NCI-H1105 (cell line): ENCODE measurements at regions not wholly inside any gene's neighbourhood (a gene's known extent, or its start where the extent isn't known, plus 50 kb on each side); places are given as distances from the start of the nearest gene placed in this dataset.
A peak's percentile ranks its signal among the peaks of the same experiment; 100 is the strongest.
"Not testable (repeated sequence)": the region's sequence is repeated elsewhere in the genome, so short reads cannot be mapped to it uniquely, and the experiment has no call there.

Experiments used
- DNase-seq: peaks from one replicate; lab custom pipeline; 2025; lab: John Stamatoyannopoulos, UW

DNA sequence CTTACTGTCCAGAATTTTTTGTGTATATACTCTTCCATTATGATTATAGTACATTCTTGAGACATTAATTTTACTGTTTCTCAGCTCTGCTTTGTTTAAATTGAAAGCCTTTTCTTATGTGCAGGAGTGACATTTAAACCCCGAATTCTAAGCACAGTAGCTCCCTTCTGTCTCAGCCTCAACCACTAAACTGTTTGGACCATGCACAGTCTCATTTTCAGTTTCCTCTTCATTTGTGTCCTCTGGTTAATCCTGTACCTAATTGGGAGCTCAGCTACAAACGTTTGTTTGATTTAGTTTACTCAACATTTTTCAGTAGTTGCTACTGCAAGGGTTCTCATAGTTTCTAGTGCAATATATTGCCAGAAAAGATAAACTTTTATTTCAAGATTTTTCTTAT, 206.3 kb downstream of the SLITRK5 start:
- no peak for DNase-seq

DNA sequence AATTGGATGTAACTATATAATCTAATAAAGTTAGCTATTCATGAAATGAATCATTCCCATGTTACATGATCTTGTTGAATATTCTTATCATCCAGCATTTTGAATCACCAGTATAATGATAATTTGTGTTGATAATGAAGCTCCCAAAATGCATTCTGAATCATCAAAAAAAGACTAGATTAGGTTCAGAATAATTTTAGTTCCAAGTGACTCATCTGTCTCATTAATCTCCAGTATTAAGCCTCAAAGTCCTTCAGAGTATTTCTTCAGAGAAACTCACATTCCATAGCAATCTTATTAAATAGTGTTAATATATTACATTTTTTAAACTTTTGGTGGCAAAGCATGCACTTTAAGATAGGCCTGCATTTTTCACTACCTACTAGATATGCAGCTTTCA, 207.5 kb downstream of the SLITRK5 start:
- no peak for DNase-seq

DNA sequence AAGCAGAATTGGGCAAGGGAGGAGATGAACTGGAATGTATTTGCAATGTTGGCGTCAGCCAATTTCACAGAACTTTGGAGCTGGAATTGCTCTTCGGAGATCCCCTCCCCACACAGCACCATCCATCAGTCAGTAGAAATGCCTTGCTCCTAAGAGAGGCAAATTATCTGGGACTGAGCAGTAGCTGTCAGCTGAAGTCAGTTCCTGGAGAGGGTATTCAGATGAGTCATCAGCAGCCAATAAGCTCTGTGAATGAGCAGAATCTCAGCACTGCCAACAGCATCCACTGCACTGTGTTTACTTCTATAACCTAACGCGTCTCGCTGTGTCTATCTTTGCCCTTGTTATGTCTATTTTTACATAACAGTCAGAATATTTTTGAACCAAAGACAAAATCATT, 213.7 kb downstream of the SLITRK5 start:
- no peak for DNase-seq

DNA sequence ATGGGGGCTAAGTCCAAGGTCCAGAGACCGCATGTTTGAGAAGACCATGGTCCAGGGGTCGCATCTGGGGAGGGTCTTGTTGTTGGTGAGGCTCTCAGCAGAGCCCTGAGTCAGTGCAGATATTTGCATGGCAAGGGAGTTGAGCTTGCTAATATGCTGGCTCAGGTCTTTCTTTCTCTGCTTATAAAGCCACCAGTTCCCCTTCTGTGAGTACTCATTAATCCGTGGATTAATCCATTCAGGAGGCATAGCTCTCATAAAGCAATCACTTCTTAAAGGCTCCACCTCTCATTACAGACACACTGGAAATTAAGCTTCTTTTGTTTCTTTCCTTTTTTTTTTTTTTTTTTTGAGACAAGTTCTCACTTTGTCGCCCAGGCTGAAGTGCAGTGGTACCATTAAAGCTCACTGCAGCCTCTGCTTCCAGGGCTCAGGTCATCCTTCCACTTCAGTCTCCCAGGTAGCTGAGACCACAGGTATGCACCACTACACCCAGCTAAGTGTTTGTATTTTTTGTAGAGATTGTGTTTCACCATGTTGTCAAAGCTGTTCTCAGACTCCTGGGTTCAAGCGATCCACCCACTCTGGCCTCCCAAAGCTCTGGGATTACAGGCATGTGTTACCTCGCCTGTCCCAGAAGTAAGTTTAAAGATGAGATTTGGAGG, 216.4 kb downstream of the SLITRK5 start:
- no peak for DNase-seq

DNA sequence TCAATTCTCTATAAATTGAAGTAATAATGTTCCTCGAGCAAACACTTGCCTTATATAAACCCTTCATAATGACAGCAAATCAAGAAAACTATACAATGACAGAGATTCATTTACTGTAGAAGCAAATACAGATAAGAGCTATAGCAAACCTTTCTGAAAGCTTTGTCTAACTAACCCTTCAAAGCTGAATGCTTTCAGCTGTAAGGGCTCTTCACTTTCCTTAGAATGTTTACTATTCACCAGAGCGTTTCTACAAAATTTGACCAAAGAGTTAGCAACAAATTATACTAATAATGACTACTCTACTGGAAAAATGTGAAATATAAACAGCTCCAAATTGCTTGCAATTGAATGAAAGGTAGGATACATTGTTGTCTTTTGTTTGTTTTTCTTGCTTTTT, 218.1 kb downstream of the SLITRK5 start:
- peak; percentile 45 for DNase-seq

DNA sequence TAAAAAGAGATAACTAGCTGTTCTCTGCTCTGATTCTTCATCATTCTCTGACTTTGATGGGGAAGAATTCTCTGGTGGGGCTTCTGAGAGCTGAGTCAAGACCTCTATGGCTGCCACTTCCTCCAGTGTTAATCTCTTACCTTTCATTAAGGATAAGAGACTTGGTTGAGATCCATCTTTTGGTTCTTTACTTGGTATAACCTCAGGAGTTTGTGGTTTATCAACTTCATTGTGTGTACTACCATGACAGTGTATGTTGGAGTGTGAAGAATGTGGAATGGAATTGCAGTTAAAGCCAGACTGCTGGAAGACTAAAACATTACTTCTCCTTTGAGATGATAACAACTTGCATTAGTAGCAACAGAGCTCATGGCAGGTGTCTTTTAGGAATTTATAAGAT, 222.0 kb downstream of the SLITRK5 start:
- DNase-seq = no peak

DNA sequence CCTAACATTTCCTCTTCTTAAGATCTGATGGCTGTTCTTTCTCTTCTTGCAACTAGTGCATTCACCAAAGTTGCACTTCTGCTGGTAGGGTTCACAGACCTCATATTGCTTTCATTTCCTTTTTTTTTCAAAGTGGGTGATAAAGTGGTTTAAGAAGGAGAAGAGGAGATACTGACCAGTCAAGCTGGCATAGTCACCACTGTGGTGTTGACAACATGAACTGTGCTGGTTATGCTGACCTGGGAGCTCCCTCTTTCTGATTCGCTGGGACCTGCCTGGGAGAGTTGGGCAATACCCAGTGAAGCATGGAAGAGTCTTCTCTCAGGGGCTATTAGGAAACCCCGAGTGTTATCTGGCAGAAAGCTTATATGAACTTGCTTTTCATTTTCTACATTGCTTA, 222.9 kb downstream of the SLITRK5 start:
- DNase-seq = no peak

DNA sequence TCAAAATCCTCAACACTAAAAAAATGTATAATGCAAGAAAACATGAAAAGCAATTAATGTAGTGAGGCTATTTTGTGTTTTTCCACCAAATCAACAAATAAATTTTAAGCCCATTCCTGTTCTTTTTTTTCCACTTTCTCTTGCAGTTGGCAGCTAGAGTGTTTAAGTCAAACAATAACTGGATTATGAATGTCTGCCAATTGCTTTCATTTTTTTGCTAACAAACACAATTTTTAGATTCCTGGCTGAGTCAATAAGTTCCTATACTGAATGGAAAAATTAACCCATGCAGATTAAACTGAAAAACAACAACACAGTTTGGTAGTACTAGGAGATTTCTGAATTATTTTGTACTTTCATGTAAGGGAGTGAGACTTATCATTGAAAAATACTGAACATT, 232.4 kb downstream of the SLITRK5 start:
- no peak for DNase-seq

DNA sequence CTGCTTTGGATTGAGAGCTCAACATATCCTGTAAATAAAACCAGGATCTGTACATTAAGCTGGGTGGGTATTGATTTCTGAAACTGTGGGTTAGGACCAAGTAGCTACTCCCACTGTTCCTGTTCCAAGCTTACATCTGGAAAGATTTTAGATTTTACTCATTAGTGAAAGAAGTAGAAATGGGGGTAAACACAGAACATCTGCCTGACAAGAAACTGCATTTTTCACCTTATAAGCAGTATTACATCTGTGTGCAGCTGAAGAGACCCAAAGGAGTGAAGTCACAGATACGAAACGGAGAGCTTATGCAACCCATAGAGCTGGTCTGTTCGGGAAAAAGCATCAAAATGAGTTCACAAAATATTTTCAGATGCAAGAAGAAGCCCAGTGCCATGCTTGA, 235.2 kb downstream of the SLITRK5 start:
- DNase-seq = no peak

DNA sequence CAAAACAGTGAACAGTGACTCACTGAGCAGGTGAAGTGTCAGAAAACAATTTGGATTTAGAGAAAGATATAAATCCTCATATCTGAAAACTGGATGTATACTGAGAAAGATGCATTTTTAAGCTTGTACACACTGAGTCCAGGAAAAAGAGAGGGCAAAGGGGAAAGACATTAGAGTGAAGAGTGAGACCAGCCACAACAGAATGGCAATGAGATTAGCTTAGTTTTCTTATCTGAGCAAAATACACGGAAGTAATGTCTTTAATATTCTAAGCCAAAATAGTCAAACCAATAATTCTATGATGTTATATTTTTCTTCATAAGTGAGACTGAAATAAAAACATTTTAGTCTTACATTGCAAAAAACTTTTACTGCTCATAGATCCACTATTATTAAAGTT, 236.0 kb downstream of the SLITRK5 start:
- no peak for DNase-seq

DNA sequence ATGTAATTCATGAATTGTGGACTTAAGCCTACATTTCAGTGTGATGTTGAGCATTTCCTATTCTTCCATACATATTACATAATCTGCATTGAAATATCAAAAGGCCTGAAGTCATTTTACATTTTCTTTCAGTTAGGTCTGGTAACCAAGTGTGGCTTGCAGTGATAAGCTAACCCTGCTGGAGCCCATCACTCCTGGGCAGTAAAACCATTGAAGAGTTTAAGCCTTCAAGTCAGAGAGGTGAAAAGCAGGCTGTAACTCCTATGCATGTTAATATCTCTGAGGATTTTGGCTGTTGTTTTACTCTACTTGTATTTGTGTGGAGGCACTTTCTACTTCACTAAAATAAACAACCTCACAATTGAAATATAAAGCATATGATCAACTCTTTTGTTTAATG, 248.8 kb downstream of the SLITRK5 start:
- DNase-seq = no peak

DNA sequence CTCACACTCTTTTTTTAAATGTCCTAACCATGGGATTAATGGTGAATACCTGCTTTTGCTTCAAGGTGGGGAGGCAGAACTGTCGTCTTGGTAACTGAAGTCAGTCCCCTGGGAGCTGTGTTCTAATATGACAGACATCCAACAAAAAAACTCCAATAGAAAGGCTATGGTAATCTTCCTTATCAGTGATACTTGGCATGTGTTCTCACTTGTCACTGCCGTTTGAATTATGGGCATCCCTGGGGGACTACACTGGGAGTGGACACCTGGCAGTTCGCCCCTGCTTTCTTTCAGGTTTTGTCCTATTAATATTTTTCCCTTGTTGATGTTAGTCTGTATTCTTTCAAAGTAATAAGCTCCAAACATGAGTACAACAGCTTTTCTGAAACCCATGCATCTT, 252.6 kb downstream of the SLITRK5 start:
- peak; percentile 6 for DNase-seq

DNA sequence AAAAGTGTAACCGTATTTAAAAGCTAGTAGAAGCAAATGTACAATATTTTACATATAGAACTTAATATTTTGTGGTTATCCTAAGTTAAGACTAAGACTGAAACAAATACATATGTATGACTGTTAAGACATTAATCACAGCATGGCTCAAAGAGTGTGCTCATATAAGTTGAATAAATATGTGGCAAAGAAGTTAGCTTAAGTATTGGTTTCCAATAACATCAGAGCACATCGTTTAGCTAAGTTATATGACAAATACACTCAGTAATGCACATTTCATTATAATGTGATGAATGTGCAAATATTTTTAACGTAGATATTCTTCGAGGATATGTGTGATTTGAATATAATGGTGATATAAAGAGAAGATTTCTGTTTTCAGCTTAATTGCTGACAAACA, 253.8 kb downstream of the SLITRK5 start:
- DNase-seq = no peak

DNA sequence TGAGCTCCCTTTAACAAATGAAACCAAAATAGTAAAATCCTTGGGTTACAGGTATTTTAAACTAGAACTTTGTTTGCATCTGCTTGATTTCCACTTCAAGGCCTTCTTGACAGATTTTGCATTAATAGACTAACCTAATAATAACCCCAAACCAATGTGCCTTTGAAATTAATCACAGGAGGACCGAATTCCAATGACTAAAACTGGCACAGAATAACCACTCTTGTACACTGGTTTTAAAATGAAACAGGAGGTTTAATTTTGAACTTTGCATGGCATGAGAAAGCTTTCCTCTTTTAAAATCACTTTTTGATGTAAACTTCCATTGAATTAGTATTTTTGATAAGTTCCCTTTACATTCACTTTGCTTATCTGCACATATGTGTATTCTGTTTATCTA, 269.6 kb downstream of the SLITRK5 start:
- DNase-seq = no peak

DNA sequence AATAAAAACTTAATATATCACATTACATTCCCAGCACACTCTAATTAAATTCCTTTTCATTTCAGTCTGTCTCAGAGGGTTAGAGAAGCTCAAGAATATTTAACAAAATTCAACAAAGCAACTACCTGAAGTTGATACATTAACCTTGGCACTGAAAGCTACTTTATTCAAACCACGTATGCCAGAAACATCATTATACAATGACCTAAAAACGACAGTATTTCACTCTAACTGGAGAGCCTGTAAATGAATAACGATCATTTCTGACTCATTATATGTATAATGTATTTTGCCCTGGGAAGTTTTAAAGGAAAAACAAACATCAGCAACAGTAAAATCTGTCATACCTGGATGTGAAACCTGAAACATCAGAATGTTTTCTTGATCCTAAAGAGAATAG, 270.1 kb downstream of the SLITRK5 start:
- DNase-seq = no peak

DNA sequence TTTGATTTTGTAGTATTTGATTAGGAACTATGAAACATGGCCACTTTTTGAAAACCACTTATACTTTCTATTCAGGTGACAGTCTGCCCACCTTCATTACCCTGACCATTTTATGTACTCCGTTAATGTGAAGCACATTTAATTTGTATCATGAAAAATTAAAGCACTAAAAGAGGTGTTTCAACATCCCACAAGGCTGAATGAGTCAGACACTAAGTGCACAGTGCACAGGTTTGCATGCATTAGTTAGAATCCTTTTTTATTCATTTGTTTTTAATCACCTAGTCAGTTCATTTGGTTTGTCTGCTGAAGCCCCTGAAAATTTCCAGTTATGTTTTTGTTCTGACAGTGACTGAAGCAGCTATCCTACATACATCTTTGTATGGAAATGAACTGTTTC, 271.0 kb downstream of the SLITRK5 start:
- DNase-seq = no peak

DNA sequence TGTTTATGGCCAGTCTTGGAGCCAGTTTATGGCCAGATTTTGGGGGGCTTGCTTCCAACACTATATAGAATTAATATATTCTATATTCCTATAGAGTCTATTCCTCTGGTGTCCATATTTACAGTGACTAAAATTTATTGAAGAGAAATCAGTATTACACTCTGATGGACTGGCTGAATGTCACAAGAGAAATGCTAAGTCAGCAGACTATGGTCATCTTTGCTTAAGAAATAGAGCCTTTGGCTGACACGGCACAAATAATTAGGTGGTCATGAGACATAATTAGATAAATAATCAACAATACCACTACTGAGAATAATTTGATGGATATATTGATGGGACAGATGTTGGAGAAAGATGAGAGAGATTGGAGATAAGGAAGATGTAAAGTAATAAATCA, 272.9 kb downstream of the SLITRK5 start:
- DNase-seq = no peak

DNA sequence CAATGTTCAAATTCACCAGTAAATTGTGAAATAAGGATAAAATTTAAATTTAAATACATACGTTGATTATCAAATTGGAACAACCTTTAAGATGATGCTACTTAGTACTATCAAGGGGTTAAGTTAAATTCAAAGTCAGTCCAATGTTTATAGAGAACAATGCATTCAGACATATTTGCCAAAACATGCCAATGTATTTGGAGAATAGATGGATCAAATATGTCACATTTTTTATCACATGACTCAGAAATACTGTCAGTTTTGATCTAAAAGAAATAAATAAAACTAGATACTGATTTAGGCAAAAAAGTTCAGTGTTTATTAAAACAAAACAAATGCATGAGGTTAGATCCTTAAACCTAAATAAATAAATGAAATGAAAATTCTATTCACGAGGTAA, 281.2 kb downstream of the SLITRK5 start:
- DNase-seq = no peak

DNA sequence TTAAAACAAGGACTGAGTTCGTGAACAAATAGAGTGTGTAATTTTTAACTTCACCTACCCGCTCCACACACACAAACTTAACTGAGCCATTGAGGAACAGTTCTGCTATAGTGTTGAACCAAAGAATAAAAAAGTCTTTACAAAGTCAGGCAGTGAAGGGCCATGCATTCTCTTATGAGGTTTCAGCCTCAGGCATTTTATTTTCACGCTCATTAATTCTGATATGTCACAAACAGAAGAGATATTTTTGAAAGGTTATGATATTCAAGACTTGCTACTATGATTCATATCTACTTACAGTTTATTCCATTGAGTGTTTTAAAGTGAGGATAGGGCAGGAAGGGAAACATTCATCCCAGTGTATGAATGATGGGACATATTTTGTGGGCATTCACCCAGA, 282.2 kb downstream of the SLITRK5 start:
- DNase-seq = no peak

DNA sequence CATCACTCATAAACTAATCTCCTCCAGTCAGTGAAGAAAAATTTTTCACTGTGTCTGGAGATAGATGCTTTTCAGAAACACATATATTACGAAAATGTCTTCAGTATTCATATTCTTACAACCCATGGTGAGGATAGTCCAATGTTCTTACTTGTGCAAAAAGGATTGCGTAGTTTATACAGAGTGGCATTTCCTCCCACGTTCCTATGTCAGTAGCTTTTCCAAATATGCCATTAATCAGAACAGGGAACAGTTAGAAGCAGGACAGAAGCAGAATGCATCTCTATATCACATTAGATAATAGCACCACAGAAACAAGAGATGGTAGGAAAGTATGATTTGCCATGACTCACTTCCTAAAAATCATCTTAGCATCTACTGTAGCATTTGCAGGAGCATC, 282.9 kb downstream of the SLITRK5 start:
- no peak for DNase-seq

DNA sequence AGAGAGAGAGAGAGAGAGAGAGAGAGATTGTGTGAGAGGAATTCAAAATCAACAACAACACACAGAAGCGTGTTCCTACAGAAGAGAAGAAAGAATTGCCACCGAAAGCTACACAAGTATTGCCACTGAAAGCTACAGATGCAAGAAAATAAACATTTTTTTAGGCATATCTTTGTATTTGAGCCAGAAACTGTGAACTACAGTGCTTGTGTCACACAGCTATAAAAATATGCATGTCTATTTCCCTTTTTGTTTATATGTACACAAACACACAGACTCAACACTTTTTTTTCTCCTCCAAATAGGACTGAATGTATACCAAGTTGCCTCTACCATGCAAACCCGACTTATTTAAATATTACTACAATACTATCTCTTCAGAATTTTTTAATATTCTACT, 290.4 kb downstream of the SLITRK5 start:
- DNase-seq = no peak

DNA sequence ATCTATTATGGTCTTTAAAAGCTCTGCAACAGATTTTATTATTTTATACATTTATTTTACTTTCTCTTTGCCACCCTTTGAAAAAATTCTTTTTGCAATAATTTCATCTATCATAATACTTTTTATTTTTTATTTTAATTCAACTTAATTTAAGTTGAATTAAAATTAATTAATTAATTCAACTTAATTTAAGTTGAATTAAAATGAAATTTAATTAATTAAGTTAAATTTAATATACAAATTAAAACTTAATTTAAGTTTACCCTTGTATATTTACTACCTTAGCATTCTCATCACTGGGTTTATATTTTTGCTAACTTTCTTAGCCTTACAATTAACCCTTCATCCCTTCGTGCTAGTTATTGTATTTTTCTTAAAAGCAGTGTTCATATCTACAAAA, 301.4 kb downstream of the SLITRK5 start:
- DNase-seq = no peak

DNA sequence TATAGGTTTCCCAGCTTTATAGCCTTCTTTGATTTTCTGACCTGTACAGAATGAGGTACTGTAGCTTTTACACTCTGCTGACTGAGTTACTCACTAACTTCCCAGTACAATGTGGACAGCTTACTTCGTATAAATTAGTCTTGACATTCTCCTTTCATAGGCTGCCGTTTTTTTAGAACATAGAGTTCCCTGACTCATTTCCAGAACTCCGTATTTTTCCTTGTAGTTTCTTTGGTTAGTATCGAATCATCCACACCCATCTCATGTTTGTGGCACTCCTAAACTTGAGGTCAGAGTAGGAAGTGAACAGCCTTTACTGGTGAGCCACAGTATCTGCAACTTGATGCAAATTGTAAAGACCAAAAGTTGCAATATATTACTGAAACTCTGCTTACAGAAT, 303.9 kb downstream of the SLITRK5 start:
- no peak for DNase-seq

DNA sequence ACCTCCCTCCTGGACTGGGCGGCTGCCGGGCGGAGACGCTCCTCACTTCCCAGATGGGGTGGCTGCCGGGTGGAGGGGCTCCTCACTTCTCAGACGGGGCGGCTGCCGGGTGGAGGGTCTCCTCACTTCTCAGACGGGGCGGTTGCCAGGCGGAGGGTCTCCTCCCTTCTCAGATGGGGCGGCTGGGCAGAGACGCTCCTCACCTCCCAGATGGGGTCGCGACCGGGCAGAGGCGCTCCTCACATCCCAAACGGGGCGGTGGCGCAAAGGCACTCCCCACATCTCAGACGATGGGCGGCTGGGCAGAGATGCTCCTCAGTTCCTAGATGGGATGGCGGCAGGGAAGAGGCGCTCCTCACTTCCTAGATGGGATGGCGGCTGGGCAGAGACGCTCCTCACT, 305.5 kb downstream of the SLITRK5 start:
- not testable (repeated sequence) for DNase-seq

DNA sequence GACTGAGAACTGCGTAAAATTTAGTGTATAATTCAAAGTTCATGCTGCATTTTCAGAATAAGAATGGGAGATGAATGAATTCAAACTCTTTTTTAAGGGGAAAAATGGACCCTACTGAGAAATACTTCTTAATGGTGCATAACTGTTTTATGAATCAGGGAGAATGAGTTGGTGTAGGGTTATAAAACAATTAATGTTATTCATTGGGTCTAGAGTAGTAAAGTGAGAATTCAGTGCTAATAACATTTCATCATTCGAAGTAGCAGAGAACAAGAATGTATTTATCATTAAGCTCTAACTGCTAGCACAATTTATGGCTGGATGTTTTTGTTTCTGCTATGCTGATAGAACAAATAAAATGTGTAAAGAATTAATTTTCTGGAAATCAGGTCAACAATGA, 310.2 kb downstream of the SLITRK5 start:
- no peak for DNase-seq
